WERI-Rb-1 (cell line): ENCODE measurements at regions not wholly inside any gene's neighbourhood (a gene's known extent, or its start where the extent isn't known, plus 50 kb on each side); places are given as distances from the start of the nearest gene placed in this dataset.
A peak's percentile ranks its signal among the peaks of the same experiment; 100 is the strongest.
"Not testable (repeated sequence)": the region's sequence is repeated elsewhere in the genome, so short reads cannot be mapped to it uniquely, and the experiment has no call there.

Experiments
- DNase-seq: peaks from one replicate; pipeline ENCODE4 v3.0.0-alpha.2; 2020
- H3K27ac ChIP-seq: fragments of 250-450 bp; sonication (Bioruptor Pico); 2 replicates; pipeline ENCODE4 v1.5.1; 2020; ENCODE audit warnings: mild to moderate bottlenecking, moderate library complexity
- H3K27me3 ChIP-seq: fragments of 250-450 bp; sonication (Bioruptor Pico); 2 replicates; pipeline ENCODE4 v1.5.1; 2021; ENCODE audit warnings: mild to moderate bottlenecking, low read depth, moderate library complexity; ENCODE audit not compliant: insufficient read depth, severe bottlenecking
- H3K36me3 ChIP-seq: fragments of 250-450 bp; sonication (Bioruptor Pico); 2 replicates; pipeline ENCODE4 v1.5.1; 2020; ENCODE audit warnings: mild to moderate bottlenecking, moderate library complexity
- H3K4me3 ChIP-seq: 2 replicates; pipeline ENCODE4 v1.5.1; 2011; ENCODE audit warnings: low read depth, mild to moderate bottlenecking, control low read depth, low read length
- H3K9me3 ChIP-seq: fragments of 250-450 bp; sonication (Bioruptor Pico); 2 replicates; pipeline ENCODE4 v1.5.1; 2021; ENCODE audit warnings: mild to moderate bottlenecking, moderate library complexity; ENCODE audit not compliant: severe bottlenecking
- CTCF ChIP-seq: IDR thresholded peaks from 2 replicates; pipeline ENCODE4 v1.5.1; 2011; ENCODE audit warnings: low read depth, mild to moderate bottlenecking, control low read depth, inconsistent platforms, low read length

- Histone ChIP-seq H3K9me3 (no peaks in the 10 kb centered on the region), H3K27ac (no peak overlapping the region), H3K4me3 (no peak overlapping the region), H3K27me3 (no peaks in the 10 kb centered on the region), H3K36me3 (no peaks in the 10 kb centered on the region)
- no peak for DNase-seq
- TF ChIP-seq CTCF = no peak
These were observed 152.4 kb upstream of the FAR2 start for GRCh38 chr12:28996688-28997087.

DNA sequence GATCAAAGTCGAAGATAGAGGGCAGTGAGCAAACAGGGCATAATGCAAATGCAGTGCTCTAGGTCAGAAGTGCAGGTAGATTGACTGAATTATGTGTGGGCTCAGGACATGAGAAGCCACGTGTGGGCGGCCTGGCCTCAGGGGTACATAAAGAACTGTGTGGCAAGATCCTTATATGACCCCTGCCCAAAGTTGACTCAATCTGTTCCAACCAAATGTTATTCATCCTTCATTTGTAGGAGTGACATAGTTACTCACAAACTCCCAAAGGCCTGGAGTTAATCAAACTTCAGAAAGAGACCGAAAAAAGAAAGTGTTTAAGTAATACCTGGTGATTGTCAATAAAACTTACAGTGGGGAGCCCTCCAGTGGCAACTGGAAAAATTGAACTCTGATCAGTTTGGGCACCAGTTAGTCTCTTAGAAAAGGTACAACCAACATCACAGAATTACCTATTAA is 150.4 kb upstream of the FAR2 start:
- Histone ChIP-seq H3K9me3 (no peaks in the 10 kb centered on the region), H3K27ac (no peak overlapping the region), H3K27me3 (no peaks in the 10 kb centered on the region), H3K36me3 (no peaks in the 10 kb centered on the region), H3K4me3 (no peak overlapping the region)
- TF ChIP-seq CTCF = peak; percentile 41
- peak; percentile 11 for DNase-seq

- TF ChIP-seq CTCF = no peak
- Histone ChIP-seq H3K9me3 (no peaks in the 10 kb centered on the region), H3K36me3 (no peaks in the 10 kb centered on the region), H3K4me3 (no peak overlapping the region), H3K27ac (no peak overlapping the region), H3K27me3 (no peaks in the 10 kb centered on the region)
- no peak for DNase-seq
These were observed 144.8 kb upstream of the FAR2 start for GRCh38 chr12:29004066-29004935.

DNA sequence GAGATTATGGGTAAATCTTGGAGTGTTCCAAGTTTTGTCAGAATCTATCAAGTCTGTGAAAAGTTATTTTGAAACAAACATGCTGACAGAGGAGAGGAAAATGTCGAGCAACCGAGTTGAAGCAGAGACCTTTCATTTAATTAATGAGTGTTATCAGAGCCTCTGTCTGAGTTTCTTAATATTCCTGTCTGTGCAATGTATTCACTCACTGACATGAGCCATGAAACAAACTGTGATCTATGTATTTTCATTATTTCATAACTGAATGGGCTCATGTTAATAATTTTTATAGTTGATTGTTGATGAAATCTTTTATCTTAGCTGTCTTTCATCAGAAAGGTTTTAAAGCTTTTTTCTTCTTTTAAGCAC is 144.2 kb upstream of the FAR2 start:
- H3K9me3 ChIP-seq = no peaks in the 10 kb centered on the region
- no peak for TF ChIP-seq CTCF
- no peak for DNase-seq
- H3K4me3 ChIP-seq = no peak overlapping the region
- H3K27ac ChIP-seq = no peak overlapping the region
- no peaks in the 10 kb centered on the region for H3K27me3 ChIP-seq
- H3K36me3 ChIP-seq = no peaks in the 10 kb centered on the region

GRCh38 chr12:29008786-29009185 is 140.3 kb upstream of the FAR2 start:
- no peak overlapping the region for H3K27ac ChIP-seq
- no peak overlapping the region for H3K4me3 ChIP-seq
- H3K27me3 ChIP-seq = no peaks in the 10 kb centered on the region
- no peak for DNase-seq
- no peak for TF ChIP-seq CTCF
- H3K9me3 ChIP-seq = no peaks in the 10 kb centered on the region
- H3K36me3 ChIP-seq = no peaks in the 10 kb centered on the region

GRCh38 chr12:29012673-29013072 is 136.4 kb upstream of the FAR2 start:
- Histone ChIP-seq H3K36me3 (no peaks in the 10 kb centered on the region), H3K27ac (no peak overlapping the region), H3K4me3 (no peak overlapping the region), H3K9me3 (no peaks in the 10 kb centered on the region), H3K27me3 (no peaks in the 10 kb centered on the region)
- no peak for DNase-seq
- no peak for TF ChIP-seq CTCF

DNA sequence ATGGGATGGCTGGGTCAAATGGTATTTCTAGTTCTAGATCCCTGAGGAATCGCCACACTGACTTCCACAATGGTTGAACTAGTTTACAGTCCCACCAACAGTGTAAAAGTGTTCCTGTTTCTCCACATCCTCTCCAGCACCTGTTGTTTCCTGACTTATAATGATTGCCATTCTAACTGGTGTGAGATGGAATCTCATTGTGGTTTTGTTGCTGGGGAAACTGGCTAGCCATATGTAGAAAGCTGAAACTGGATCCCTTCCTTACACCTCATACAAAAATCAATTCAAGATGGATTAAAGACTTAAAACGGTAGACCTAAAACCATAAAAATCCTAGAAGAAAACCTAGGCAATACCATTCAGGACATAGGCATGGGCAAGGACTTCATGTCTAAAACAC is 131.5 kb upstream of the FAR2 start:
- H3K27me3 ChIP-seq, H3K36me3 ChIP-seq, H3K27ac ChIP-seq, H3K9me3 ChIP-seq, DNase-seq, H3K4me3 ChIP-seq: not testable (repeated sequence)
